B cell (primary cell): ENCODE measurements at regions not wholly inside any gene's neighbourhood (a gene's known extent, or its start where the extent isn't known, plus 50 kb on each side); places are given as distances from the start of the nearest gene placed in this dataset.

Source experiments
- ATAC-seq: fragments of 200-7000 bp; cut with Tn5 transposase; one replicate; pipeline ENCODE4 v1.10.0; 2021; ENCODE audit warnings: low read depth, mild to moderate bottlenecking, moderate number of reproducible peaks, moderate library complexity
- CTCF ChIA-PET: fragments of 350-600 bp; sonication (Branson Sonifier 250); formaldehyde crosslinking; loops from one replicate; lab custom pipeline; 2021; ENCODE audit warnings: antibody characterized with exemption, inconsistent platforms; lab: Charles Lee
- POLR2A ChIA-PET: fragments of 350-600 bp; sonication (Branson Sonifier 250); formaldehyde crosslinking; loops from one replicate; lab custom pipeline; 2021; ENCODE audit warnings: antibody characterized with exemption; lab: Charles Lee
- DNase-seq: peaks from one replicate; pipeline ENCODE4 v3.0.0; 2013
- H2AFZ ChIP-seq: 2 replicates; pipeline ENCODE4 v1.6.1; 2012; ENCODE audit warnings: mild to moderate bottlenecking, low read depth, low read length; ENCODE audit not compliant: insufficient read depth, poor library complexity, severe bottlenecking
- H3K27ac ChIP-seq, 2 donors: 1 replicate in 1 of 2; 2 replicates in 1 of 2; pipeline ENCODE4 v1.5.1; 2012 to 2013; ENCODE audit warnings: low read length in 2 of 2, mild to moderate bottlenecking in 2 of 2, moderate library complexity in 1 of 2
- H3K27me3 ChIP-seq, 4 experiments: fragments of 200-600 bp in 1 of 4; sonication (generic) in 1 of 4; replicated peaks in 1 of 4; 1 replicate in 2 of 4; 2 replicates in 2 of 4; pipeline versions ENCODE4 v1.6.1 to v1.7.0; 2013 to 2016; ENCODE audit warnings: low read length in 3 of 4, mild to moderate bottlenecking in 2 of 4, mixed read lengths in 1 of 4, moderate library complexity in 1 of 4; ENCODE audit not compliant: insufficient read depth in 4 of 4, control insufficient read depth in 3 of 4; ENCODE audit errors: control extremely low read depth in 1 of 4
- H3K36me3 ChIP-seq, 2 experiments: replicated peaks in 1 of 2; 1 replicate in 1 of 2; 2 replicates in 1 of 2; pipeline versions ENCODE4 v1.6.1 to v1.7.1; 2013; ENCODE audit warnings: low read length in 1 of 2; ENCODE audit not compliant: insufficient read depth in 2 of 2, control insufficient read depth in 1 of 2; ENCODE audit errors: control extremely low read depth in 1 of 2, extremely low read depth in 1 of 2
- H3K4me1 ChIP-seq, 2 donors: fragments of 200-600 bp in 1 of 2; sonication (generic) in 1 of 2; 1 replicate in 1 of 2; 2 replicates in 1 of 2; pipeline versions ENCODE4 v1.5.1 to v1.6.1; 2013 to 2017; ENCODE audit warnings: low read length in 2 of 2; ENCODE audit not compliant: control insufficient read depth in 2 of 2, insufficient read depth in 2 of 2
- H3K4me2 ChIP-seq: replicated peaks from 2 replicates; pipeline ENCODE3; 2012; ENCODE audit warnings: mild to moderate bottlenecking, low read depth, low read length; ENCODE audit not compliant: poor library complexity, severe bottlenecking
- H3K4me3 ChIP-seq, 5 experiments: fragments of 200-600 bp in 1 of 5; sonication (generic) in 1 of 5; 1 replicate in 3 of 5; 2 replicates in 2 of 5; pipeline versions ENCODE4 v1.5.1 to v1.7.0; 2011 to 2016; ENCODE audit warnings: low read length in 4 of 5, mild to moderate bottlenecking in 4 of 5, low read depth in 2 of 5, control low read depth in 1 of 5, moderate library complexity in 1 of 5; ENCODE audit not compliant: insufficient read depth in 1 of 5; ENCODE audit errors: control extremely low read depth in 1 of 5, extremely low read depth in 1 of 5
- H3K79me2 ChIP-seq: fragments of 200-600 bp; sonication (generic); one replicate; pipeline ENCODE4 v1.6.0; 2016; ENCODE audit warnings: low read length; ENCODE audit not compliant: control insufficient read depth, insufficient read depth
- H3K9ac ChIP-seq: fragments of 200-600 bp; sonication (generic); 2 replicates; pipeline ENCODE4 v1.6.1; 2017; ENCODE audit warnings: mild to moderate bottlenecking, low read length, moderate library complexity
- H3K9me3 ChIP-seq, 3 donors: one replicate each; pipeline versions ENCODE4 v1.6.1 to v1.7.1; 2013; ENCODE audit warnings: low read length in 2 of 3; ENCODE audit not compliant: control insufficient read depth in 2 of 3, insufficient read depth in 1 of 3; ENCODE audit errors: control extremely low read depth in 1 of 3
- H4K20me1 ChIP-seq: 2 replicates; pipeline ENCODE4 v1.6.0; 2012; ENCODE audit warnings: mild to moderate bottlenecking, low read length; ENCODE audit not compliant: insufficient read depth, control insufficient read depth, poor library complexity, severe bottlenecking
- H3K27ac Mint-ChIP-seq: one replicate; pipeline ENCODE4 v1.8.0; 2021; ENCODE audit warnings: mixed read lengths
- H3K27me3 Mint-ChIP-seq: one replicate; pipeline ENCODE4 v1.8.0; 2021; ENCODE audit warnings: mixed read lengths
- H3K4me1 Mint-ChIP-seq: one replicate; pipeline ENCODE4 v1.8.0; 2021; ENCODE audit warnings: mixed read lengths
- H3K4me3 Mint-ChIP-seq: one replicate; pipeline ENCODE4 v1.8.0; 2021; ENCODE audit warnings: mixed read lengths
- H3K9me3 Mint-ChIP-seq: one replicate; pipeline ENCODE4 v1.8.0; 2022; ENCODE audit warnings: mixed read lengths; ENCODE audit not compliant: insufficient read depth
- CTCF ChIP-seq: fragments of 200-600 bp; IDR thresholded peaks from one replicate; pipeline ENCODE4 v1.8.0; 2022; ENCODE audit warnings: antibody characterized with exemption, mild to moderate bottlenecking
- EZH2 ChIP-seq: IDR thresholded peaks from 2 replicates; pipeline ENCODE4 v1.6.1; 2012; ENCODE audit warnings: borderline replicate concordance, low read depth, mild to moderate bottlenecking, moderate library complexity, low read length; ENCODE audit not compliant: insufficient read depth, poor library complexity, severe bottlenecking
- WGBS: methylation state at CpG from one replicate; pipeline ENCODE4 v1.1.5; 2013; ENCODE audit warnings: missing lambda C conversion rate; ENCODE audit not compliant: insufficient coverage; 5-methylcytosine and 5-hydroxymethylcytosine counted together
- intact Hi-C: fragments of 100-400 bp; cut with micrococcal nuclease; formaldehyde crosslinking; loops from one replicate; pipeline ENCODE4 v1.10.0; 2022

- ATAC-seq (no peak), DNase-seq (no peak)
- Histone ChIP-seq H2AFZ (no peak overlapping the region), H3K27me3 (no peaks in the 10 kb centered on the region), H3K36me3 (no peaks in the 10 kb centered on the region), H3K9me3 (no peaks in the 10 kb centered on the region), H3K4me1 (no peaks in the 10 kb centered on the region), H3K27ac (no peak overlapping the region), H3K79me2 (no peaks in the 10 kb centered on the region), H3K9ac (no peak overlapping the region), H4K20me1 (no peaks in the 10 kb centered on the region), H3K4me3 (no peak overlapping the region), H3K4me2 (no peak overlapping the region)
- no CpG with 5 or more reads among the region's 1 CpG for WGBS
- Mint-ChIP-seq H3K27ac (no peak overlapping the region), H3K4me1 (no peaks in the 10 kb centered on the region), H3K27me3 (no peaks in the 10 kb centered on the region), H3K4me3 (no peak overlapping the region), H3K9me3 (peaks cover 2% of the 10 kb centered on the region)
- TF ChIP-seq EZH2 (no peak), CTCF (no peak)
- CTCF ChIA-PET: no interaction called here
- intact Hi-C loops: no loop called here
- POLR2A ChIA-PET: no interaction called here
These were observed 158.4 kb upstream of the RASSF8 start for GRCh38 chr12:25800101-25800500.

- intact Hi-C loops: no loop called here
- Histone ChIP-seq H3K27me3 (no peaks in the 10 kb centered on the region), H3K9me3 (no peaks in the 10 kb centered on the region), H3K79me2 (no peaks in the 10 kb centered on the region), H4K20me1 (no peaks in the 10 kb centered on the region), H3K4me1 (no peaks in the 10 kb centered on the region), H3K27ac (no peak overlapping the region), H3K36me3 (no peaks in the 10 kb centered on the region), H3K4me2 (no peak overlapping the region), H3K9ac (no peak overlapping the region), H2AFZ (no peak overlapping the region), H3K4me3 (no peak overlapping the region)
- TF ChIP-seq EZH2: no peak
- no peak for TF ChIP-seq CTCF
- CTCF ChIA-PET: no interaction called here
- H3K27me3 Mint-ChIP-seq: no peaks in the 10 kb centered on the region
- DNase-seq (no peak), ATAC-seq (no peak)
- H3K27ac Mint-ChIP-seq: no peak overlapping the region
- no peaks in the 10 kb centered on the region for H3K4me1 Mint-ChIP-seq
- POLR2A ChIA-PET: no interaction called here
- no peak overlapping the region for H3K4me3 Mint-ChIP-seq
- H3K9me3 Mint-ChIP-seq: peaks cover 2% of the 10 kb centered on the region
- WGBS: 83% methylated on average over 1 of the region's 1 CpG
These were observed 156.7 kb upstream of the RASSF8 start for GRCh38 chr12:25801734-25802133.
